Upper lobe of left lung (tissue), 4 donors: ENCODE measurements at regions not wholly inside any gene's neighbourhood (a gene's known extent, or its start where the extent isn't known, plus 50 kb on each side); places are given as distances from the start of the nearest gene placed in this dataset.

Experiments used
- CTCF ChIP-seq, 6 experiments: fragments of 450-650 bp in 4 of 6; fragments of 200-600 bp in 2 of 6; sonication (generic) in 2 of 6; IDR thresholded peaks; one replicate each; pipeline ENCODE4 v1.5.1; 2016 to 2019; ENCODE audit warnings: antibody characterized with exemption in 6 of 6
- EP300 ChIP-seq, 4 donors: sonication (generic); formaldehyde crosslinking; IDR thresholded peaks; one replicate each; pipeline ENCODE4 v1.5.1; 2017; ENCODE audit warnings: antibody characterized with exemption in 4 of 4, control low read depth in 2 of 4
- POLR2A ChIP-seq, 4 donors: fragments of 450-650 bp; IDR thresholded peaks; one replicate each; pipeline ENCODE4 v1.5.1; 2016 to 2017; ENCODE audit warnings: antibody characterized with exemption in 4 of 4, mild to moderate bottlenecking in 2 of 4
- POLR2AphosphoS5 ChIP-seq, 2 donors: sonication (generic); formaldehyde crosslinking; IDR thresholded peaks; one replicate each; pipeline ENCODE4 v1.5.1; 2017; ENCODE audit warnings: antibody characterized with exemption in 2 of 2

GRCh38 chr5:81839034-81839433 is 88.1 kb upstream of the SSBP2 start:
- TF ChIP-seq CTCF (IDR thresholded peaks at IDR 0.05) (no peak), POLR2A (IDR thresholded peaks at IDR 0.05) (no peak), EP300 (IDR thresholded peaks at IDR 0.05) (no peak), POLR2AphosphoS5 (IDR thresholded peaks at IDR 0.05) (no peak)
